Loucy (cell line): ENCODE measurements at regions not wholly inside any gene's neighbourhood (a gene's known extent, or its start where the extent isn't known, plus 50 kb on each side); places are given as distances from the start of the nearest gene placed in this dataset.

ENCODE experiments used
- CTCF ChIP-seq: fragments of 200-600 bp; sonication (generic); conservative IDR thresholded peaks from 2 replicates; pipeline ENCODE4 v1.5.1; 2014; ENCODE audit warnings: mild to moderate bottlenecking, antibody characterized with exemption, low read length
- EZH2phosphoT487 ChIP-seq: fragments of 200-600 bp; IDR thresholded peaks from 2 replicates; pipeline ENCODE4 v1.6.1; 2018; ENCODE audit warnings: antibody characterized with exemption, mild to moderate bottlenecking, moderate library complexity, borderline replicate concordance

GRCh38 chr13:103639326-103639725 is 573.1 kb upstream of the SLC10A2 start:
- TF ChIP-seq CTCF, result no peak
- no peak for TF ChIP-seq EZH2phosphoT487
